ENCODE measurements at regions not wholly inside any gene's neighbourhood (a gene's known extent, or its start where the extent isn't known, plus 50 kb on each side); places are given as distances from the start of the nearest gene placed in this dataset.

DNA sequence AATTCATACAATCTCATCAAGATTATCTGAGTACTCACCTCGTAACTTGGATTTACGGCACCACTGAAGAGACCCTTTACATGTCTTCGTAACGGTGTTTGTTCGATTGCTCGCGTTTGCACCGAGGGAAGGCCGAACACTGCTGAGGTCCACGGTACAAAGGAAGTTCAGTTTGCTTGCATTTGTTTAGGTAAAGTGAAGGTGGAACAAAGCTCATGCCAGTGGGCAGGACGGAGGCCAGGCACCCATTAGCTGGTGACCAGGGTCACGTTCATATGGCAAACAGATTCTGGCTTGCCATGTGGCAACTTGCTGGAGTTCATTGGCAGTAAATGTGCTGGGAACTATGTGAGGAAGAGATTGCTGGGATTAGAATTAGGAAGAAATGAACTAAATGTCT, 164.8 kb downstream of the MACROH2A1 start:
- DNase-seq, result no peak

DNA sequence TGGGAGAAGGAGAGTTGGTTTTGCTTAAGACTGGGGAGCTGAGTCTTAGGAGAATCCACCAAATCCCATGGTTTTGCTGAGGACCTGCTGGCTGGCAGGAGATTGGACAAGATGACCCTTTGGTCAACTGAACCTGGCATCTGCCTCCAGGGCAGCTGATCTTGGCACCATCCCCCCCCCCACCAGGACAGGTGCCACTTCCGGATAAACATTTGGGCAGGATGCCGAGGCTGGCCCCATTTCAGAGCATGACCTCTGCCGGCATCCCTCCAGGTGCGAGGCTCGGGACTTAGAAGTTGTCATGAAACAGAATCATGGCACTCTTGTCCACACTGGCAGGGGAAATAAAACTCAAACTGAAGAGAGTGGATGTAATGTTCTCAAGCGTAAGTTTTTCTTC, 165.6 kb downstream of the MACROH2A1 start:
- no peak for DNase-seq

DNA sequence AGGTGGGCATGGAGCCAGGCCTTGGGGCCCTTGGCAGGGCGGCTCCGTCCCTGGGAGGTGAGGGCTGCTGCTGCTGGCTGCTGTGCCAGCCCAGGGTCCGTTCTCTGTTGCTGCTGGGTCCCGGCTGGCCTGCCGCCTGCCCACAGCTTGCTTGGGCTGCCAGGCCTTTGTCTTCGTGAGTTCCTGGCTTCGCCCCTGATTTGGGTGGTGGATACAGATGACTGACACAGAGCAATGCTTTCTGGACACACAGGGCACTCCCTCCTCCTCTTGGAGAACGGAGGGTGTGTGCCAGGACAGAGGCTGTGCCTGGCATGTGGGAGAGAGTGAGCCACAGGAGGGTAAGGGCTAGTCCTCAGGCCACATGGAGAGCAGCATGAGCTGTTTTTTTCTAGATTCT, 166.1 kb downstream of the MACROH2A1 start:
- no peak for DNase-seq

DNA sequence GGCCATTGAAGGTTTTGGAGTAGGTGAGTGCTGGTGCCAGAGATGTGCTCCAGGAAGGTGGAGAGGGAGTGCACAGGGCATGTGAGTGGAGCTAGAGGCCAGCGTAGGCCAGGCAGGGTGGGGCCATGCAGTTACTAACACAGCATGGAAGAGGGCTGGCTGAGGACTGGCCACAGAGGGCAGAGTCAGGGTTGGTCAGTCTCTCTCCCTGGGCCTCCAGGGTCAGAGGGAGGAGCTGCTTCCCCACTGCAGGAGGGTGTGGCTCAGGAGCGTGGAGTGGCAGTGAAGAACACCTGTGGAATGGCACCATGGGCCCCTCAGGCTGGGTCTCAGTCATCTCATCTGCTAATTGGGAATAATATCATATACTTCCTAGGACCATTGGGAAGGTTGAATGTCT, 167.7 kb downstream of the MACROH2A1 start:
- DNase-seq, result no peak

DNA sequence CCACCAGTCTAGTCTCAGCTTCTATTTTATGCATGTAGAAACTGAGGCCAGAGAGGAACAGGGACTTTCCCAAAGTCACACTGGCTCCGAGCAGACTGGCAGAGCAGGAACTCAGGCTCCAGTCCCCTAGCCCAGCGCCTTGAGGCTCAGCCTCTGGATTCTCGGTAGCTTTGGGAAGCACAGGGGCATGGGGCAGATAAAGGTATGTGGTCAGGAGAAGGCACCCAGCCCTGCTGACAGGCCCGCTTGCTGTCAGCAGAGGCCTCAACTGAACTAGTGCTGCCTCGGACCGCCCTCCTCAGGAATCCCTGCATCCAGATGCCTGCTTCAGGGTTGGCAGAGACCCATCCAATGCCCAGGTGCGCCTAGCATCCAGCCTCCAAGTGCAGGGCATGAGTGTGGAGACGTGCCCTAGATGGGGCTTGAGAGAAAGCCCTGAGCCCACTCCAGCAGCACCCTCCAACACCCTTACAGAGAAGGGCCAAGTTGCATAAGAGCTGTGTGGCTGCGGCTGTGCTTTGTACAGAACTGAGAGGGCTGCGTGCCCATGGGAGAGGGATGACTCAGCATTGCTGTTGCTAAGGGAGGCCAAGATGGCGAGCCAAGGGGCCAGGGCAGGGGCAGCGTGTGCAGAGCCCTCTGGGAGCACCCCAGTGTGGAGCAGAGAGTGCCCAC, 168.6 kb downstream of the MACROH2A1 start:
- no peak for DNase-seq

DNA sequence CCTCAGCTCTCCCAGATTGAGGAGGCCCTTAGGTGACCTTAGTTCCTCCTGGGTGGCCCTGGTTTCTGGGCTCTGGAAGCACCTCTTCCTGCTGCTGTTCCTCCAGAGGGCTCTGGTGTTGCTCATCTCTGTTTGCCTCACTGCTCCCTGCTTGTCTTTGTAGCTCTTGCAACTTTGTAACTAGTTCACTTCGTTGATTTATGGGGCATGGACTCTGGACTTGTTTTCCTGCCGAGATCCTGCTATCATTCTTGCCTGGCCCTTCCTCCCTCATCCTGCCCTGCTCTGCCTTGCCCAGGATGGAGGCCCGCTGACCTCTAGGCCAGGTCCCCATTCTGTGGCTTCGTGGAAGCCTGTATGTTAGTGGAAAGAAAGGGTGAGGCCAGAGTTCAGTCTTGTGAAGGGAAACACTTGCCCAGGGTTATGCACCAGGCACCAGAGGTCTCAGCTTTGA, 169.3 kb downstream of the MACROH2A1 start:
- DNase-seq, result no peak

DNA sequence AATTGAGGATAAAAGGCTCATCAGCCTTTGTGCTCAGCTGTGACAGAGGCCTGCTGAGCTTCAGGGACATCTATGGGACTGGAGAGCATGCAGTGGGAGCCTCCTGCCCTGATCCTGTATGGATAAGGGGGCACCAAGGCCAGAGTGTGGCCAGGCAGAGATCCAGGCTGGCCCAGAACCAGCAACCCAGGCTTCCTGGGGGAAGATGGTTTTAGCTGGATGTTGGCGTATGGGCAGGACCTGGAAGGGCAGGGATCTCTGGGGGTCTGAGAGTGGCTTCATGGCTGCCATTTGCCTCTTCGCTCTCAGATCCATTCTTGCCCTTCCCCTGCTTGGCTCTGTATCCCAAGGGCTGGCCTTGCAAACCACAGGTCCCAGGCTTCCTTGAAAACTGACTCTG, 169.9 kb downstream of the MACROH2A1 start:
- no peak for DNase-seq

DNA sequence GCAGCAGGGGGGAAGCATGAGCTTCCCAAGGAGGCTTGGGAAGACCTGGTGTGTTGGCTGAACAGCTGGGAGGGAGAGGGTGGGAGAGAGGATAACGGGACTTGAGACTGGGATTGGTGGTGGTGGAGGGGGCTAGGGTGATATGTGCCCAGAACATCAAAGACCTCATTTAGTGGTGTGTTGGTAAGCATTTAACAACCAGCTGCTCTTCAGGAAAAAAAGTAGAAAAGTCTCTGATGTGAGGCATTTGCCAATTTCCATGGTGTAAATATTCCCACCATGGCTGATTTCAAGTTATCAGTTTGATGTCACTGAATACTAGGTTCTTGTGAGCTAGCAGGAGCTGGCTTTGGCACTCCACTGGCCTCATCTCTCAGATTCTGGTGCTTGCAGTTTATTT, 170.8 kb downstream of the MACROH2A1 start:
- DNase-seq, result no peak

DNA sequence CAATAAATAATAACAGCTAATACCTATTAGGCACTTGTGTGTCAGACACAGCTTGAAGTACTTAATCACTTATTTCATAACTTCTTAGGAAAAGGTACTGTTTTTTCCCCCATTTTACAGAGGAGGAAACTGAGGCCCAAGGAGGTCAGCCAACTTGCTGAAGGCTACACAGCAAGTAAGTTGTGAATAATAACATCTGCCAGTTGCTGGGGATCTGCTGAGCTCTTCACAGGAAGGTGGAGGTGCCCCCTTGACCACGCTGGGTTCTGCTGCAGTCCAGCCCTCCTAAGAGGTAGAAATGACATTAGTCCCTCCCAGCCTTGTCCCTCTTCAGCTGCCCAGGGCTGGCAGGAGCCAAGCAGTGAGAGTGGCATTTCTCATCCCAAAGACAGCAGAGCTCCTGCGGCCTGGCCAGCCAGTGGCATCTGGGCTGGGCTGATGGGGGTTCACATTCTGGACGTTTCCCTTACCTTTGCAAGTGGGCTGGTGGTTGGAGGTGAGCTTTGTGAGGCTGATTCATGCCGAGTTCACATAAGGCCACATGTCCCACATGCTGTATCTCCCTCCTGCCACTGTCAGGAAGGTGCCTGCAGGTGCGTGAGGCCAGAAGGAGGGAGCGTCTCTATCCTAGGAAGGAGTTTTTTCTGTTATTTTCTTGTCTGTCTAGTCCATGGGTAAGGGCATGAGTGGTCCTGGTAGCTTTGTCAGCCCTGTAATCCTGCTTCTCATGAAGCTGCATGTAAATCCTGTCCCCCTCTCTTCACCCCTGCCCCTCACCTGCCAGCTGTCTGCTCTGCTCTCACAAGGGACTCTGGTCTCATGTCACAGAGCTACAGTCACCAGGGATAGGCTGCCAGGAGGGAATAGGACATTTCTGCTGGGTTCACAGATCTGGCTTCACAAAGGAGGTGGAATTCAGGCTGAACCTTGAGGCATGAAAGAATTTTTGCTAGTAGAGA, 171.7 kb downstream of the MACROH2A1 start:
- DNase-seq, result no peak

DNA sequence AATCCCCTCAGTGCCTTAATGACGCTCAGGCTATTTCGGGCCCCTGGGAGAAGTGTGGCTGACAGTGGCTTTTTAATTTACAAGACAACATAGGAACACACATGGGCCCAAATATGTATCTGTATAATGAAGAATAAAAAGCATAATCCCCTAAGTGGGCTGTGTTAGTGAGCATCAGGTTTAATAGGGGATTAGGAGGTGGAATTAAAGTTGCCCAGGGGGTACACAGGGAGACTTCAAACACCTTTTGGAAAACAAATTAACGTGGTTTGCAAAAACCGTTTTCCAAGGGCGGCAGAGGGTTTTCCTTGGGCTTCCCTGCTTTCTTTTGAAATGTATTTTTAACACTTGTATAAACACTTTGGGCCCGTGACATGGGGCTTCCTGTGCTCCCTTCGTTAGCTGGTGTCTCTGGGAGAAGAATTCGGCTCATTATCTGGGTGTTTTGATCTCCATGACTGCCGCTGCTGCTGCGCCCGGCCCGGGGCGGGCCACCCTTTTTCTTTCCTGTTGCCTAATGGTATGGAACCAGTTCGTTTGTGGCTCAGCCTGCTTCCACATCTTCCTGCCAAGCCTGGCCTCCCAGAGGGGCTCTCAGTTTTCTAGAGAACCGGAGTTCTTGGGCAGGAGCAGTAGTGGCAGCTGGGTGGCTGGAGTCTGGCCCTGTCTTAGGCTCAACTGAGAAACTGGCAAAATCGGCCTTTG, 173.0 kb downstream of the MACROH2A1 start:
- no peak for DNase-seq

DNA sequence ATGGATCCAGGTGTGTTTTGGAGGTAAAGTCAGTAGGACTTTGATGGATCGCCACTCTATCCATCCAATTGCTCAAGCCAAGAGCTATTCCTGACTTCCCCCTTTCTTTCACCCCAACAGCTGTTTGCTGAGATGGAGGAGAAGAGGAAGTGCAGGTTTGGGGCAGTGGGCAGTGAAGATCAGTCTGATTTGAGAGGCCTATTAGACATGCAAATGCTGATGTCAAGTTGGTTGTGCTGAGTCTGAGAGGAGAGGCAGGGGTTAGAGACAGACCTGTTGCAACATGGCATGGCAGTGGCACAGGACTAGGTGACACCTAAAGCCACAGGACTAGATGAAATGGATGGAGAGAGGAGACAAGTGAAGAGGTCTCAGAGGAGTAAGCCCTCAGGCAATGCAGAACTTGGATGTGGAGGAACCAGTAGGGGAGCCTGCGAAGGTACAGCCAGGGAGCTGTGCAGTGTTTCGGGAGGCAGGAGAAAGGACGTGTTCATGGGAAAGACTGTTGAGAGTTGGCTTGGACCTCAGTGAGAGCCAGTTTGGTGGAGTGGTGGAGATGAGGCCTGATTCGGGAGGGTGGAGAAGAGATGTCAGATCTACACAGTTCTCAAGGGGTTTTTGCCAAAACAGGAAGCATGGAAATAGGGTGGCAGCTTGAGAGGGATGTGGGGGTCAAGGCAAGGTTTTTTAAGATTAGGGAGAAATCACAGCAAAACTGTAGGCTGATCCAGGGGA, 175.0 kb downstream of the MACROH2A1 start:
- DNase-seq, result no peak

DNA sequence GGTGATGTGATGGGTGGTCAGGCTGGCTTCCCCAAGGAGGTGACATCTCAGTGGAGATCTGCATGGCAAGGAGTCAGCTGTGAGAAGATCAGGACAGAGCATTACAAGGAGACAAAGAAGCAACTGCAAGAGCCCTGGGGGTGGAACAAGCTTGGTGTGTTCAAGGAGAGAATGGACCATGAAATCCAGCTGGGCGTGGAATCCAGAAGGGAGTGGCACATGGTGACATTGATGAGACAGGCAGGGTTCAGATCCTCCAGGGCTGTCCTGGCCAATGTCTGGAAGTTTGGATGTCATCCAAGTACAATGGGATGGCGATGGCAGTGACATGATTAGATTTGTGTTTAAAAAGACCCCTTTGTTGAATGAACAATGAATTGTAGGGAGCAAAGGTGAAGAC, 175.6 kb downstream of the MACROH2A1 start:
- no peak for DNase-seq

DNA sequence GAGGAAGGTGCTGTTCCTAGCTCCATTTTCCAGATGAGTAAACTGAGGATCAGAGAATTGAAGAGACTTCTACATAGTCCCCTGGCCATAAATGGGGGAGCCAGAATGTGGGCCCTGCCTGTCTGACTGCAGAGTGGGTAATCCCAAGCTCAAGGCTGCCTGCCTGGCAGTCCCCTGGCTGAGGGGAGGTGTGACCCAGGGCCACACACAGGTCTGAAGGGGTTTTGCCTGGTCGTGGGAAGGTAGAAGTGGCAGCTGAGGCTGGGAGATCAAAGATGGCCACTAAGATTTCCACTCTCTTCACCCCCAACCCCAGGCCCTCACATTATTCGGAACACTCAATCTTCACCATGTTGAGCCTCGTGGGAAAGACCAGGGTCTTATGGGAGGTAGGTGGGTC, 176.3 kb downstream of the MACROH2A1 start:
- no peak for DNase-seq

DNA sequence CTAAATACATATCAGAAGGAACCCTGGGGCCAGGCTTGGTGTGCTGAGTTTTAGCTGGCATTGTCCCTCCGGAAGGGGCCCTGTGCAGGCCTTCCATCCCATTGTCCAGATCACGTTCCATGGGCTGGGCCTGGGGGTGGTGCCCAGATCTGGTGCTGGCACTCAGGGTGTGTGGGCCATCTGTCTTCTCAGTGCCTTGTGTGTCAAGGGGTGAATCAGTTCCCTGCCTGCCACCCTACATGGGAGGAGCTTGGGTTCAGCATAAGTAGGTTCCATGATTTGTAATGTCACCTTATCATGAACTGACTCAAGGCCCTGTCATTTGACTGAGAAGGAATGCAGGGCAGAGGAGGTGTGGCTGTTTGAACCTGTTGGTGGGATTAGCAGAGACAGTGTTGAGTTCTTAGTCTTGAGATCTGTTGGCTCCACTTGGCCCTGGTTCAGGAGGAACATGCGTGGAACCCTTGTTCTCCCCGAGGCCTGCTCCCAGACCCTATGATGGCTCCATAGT, 176.8 kb downstream of the MACROH2A1 start:
- no peak for DNase-seq

DNA sequence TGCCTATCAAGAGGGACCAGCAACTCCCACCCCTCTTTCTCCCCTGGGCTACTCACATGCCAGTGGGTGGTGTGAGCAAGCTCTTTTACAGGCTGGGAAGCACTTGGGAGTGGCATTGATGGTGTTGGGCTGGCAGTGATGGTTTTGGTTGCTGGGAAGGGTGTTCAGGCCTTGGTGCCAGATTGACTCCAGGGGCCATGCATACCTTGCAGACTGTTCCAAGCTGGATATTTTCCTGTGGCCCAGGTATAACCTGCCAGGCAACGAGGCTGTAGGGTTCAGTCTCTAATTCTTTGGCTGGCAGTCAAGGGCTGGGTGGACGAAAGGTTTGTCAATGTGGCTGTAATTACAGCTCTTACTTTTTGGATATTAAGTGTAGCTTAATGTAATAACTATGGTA, 177.3 kb downstream of the MACROH2A1 start:
- DNase-seq, result no peak

DNA sequence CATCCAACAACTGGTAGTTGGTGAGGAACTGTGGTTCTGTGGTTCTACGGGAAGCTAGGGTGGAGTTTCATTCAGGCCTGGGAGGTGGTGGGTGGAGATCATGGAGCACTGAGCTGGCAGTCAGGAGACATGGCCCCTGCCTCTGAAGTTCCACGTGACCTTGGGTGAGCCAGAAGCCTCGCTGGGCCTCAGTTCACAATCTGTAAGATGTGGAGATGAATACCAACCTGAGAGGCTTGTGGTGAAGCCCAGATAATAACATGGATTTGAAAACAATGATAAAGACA, 177.9 kb downstream of the MACROH2A1 start:
- no peak for DNase-seq

DNA sequence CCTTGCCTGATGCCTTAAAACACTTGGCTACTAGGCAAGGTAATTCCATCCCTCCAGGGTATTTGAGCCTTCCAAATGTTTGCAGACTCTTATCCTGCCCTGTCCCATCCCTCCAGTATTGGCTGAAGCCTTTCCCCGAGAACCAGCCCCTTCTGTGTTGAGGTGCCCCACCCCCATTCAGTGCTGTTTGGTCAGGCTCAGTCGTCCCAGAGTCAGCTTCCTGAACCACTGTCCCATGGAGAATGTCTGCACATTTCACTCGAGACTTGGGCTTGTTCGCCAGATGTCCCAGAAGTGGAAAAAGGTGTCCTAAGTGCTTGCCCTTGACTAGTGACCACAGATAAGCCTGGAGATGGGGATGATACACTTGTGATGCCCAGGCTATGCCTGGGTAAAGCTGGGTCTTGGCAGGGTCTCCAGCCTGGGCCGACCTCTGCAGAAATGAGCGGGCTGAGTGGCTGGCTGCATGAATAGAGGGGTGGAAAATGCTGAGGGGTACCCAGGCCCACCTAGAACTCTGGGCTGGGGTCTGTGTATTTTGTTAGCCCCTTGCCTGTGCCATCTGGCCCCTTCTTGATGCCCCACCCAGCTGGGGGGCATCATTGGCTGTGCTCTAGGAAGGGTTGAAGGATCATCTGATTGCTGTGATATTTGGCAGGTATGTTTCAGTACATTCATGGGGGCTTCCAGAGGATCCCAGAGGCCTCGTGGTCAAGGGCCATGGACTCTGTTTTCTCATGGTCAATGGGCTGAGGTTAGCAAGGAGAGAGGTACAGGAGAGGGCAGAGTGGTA, 178.4 kb downstream of the MACROH2A1 start:
- DNase-seq, result no peak

DNA sequence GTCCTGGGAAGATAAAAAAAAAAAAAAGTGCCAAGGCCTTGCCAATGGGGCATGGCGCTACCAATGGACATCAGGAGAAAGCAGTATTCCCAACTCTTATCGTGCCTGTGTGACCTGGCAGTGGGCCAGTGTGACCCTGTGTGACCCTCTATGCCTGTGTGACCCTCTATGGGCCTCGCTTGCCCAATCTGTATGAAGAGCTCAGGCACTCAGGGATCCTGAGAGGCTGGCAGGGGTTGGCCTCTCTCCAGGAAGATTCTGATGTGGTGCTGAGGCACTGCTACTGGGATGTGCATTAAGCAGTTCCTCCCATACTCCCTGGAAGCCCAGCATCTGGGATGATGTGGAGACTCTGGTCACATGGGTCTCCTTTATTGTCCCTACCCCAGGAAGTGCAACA, 179.2 kb downstream of the MACROH2A1 start:
- DNase-seq, result no peak

DNA sequence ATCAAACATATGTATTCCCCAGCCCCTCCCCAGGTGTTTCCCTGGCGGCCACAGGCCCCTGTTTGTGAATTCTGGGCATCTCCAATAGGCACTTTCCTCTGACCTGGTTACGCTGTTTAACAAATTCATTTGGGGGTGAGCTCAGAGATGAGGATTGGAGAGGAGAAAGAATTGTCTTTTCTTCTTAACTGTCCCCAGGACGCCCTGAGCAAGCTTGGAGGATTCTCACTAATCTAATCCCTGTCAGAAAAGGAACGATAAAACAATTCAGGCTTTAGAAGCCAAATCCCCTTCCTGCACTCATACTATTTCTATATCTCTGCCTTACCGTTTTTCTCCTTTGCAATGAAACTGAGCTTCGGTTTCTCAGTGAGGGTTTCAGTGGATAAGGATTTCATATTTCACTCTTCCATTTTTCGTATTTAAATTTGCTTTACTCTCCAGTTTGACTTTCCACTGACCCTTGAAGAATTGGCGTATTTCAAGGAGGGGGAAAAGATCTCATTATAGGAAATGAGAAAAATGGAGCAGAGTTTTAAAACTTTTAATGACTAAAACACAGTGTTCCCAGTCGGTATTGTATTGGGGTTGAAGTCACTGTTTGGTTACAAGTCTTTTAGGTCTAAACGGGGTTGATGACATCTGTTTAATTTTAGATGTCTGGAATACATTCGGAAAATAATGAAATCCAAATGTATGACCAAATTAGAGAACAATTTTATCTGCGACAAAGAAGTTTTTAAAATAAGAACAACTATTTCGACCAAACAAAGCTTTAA, 180.1 kb downstream of the MACROH2A1 start:
- no peak for DNase-seq

DNA sequence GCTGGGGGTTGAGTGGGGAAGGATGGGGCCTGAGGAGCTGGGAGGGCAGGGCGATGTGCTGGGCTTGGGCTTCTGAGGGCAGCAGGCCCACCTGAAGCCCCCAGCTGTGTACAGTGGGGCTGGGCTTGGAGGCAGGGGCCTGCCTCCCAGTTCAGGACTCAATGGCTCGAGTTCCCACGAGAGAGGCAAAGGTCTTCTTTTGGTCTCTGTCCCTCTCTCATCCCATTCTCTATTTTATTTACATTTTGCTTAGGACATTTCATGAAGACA, 180.6 kb downstream of the MACROH2A1 start:
- no peak for DNase-seq

DNA sequence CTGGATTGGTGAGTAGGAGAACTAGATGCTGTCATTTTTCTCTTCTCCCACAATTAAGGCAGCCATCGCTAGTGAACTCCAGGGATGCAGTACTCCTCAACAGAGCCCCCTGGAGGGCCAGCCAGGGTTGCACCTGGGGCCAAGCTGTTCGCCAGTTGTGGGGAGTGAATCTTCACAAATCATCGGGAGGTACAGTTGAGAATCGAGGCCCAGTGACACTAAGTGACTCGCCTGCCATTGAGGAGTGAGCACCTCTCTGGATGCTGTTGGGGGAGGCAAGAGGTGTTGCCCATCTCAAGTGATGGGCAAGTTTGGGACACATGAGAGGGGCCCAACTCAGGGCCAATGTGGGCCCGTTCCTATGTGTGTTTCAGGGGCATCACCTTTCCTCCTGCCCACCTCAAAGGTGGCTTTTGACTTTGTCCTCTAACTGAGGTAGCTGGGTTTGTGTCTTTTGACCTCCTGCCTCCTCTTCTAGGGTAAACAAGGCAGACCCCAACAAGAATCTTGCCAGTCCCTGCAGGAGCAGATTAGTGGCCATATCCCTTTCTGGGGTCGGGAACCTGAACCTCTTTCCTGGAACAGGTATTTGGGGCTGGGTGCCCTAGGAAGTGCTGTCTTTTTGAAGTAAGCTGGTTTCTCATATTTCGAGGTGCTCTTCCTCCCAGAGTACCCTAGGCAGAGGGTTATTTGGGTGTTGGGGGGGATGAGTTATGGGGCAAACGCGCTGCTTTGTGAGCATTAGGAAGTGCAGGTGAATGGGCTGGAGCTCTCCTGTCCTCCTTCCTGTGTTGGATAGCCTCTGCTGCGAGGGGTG, 181.2 kb downstream of the MACROH2A1 start:
- DNase-seq, result no peak

All from NCI-H1092 (cell line).